Fibroblast of lung (primary cell): ENCODE measurements at regions not wholly inside any gene's neighbourhood (a gene's known extent, or its start where the extent isn't known, plus 50 kb on each side); places are given as distances from the start of the nearest gene placed in this dataset.

Source experiments
- EZH2 ChIP-seq: IDR thresholded peaks from 2 replicates; pipeline ENCODE4 v1.5.1; 2012; ENCODE audit warnings: low read length, control low read depth, mild to moderate bottlenecking; ENCODE audit errors: missing control alignments
- TF ChIP-seq, protein P1 (sequence below), 2 donors: IDR thresholded peaks in 1 of 2; conservative IDR thresholded peaks in 1 of 2; 1 replicate in 1 of 2; 2 replicates in 1 of 2; pipeline ENCODE4 v1.5.1; 2011 to 2012; ENCODE audit warnings: low read length in 2 of 2, control low read depth in 1 of 2, inconsistent platforms in 1 of 2, low read depth in 1 of 2, mild to moderate bottlenecking in 1 of 2

DNA sequence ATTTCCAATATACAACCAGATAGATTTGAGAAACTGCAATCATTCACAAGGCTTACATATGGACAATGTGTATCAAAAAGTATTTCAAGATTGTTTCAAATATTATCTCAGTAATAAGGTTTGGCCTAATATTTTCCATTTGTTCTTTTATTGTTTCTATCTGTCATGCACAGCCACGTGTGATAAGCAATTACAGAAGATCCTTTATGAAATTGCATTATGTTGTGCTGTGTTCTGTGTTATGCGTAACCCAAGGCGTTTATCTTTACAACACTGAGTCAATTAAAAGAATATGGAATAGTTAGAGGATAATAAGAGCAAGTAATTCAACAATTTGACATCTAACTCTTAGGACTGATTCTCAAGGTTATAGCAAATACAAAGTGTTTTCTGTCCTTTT lies 1009.3 kb upstream of the PRMT6 start:
- TF ChIP-seq, protein P1, sequence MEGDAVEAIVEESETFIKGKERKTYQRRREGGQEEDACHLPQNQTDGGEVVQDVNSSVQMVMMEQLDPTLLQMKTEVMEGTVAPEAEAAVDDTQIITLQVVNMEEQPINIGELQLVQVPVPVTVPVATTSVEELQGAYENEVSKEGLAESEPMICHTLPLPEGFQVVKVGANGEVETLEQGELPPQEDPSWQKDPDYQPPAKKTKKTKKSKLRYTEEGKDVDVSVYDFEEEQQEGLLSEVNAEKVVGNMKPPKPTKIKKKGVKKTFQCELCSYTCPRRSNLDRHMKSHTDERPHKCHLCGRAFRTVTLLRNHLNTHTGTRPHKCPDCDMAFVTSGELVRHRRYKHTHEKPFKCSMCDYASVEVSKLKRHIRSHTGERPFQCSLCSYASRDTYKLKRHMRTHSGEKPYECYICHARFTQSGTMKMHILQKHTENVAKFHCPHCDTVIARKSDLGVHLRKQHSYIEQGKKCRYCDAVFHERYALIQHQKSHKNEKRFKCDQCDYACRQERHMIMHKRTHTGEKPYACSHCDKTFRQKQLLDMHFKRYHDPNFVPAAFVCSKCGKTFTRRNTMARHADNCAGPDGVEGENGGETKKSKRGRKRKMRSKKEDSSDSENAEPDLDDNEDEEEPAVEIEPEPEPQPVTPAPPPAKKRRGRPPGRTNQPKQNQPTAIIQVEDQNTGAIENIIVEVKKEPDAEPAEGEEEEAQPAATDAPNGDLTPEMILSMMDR (conservative IDR thresholded peaks at IDR 0.05 in 1 of 2, IDR thresholded peaks at IDR 0.05 in 1 of 2; ENCODE audit: low read depth in 1 of 2, low read length in 2 of 2), result no peak
- TF ChIP-seq EZH2, result no peak
